ENCODE measurements at regions not wholly inside any gene's neighbourhood (a gene's known extent, or its start where the extent isn't known, plus 50 kb on each side); places are given as distances from the start of the nearest gene placed in this dataset.
A peak's percentile ranks its signal among the peaks of the same experiment; 100 is the strongest.

DNA sequence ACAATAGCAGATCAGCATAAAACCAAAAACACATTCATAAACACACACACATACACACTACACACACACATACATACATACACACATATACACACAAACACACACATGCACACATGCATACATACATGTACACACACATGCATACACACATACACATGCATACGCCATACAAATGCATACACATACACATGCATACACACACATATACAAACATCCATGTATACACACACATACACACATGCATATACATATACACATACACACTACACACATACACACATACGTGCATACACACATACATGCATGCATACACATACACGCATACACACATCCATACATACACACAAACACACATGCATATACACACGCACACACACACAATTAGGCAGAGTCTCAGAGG lies 490.1 kb downstream of the TNS1 start (continued):
- TF ChIP-seq, protein P1, sequence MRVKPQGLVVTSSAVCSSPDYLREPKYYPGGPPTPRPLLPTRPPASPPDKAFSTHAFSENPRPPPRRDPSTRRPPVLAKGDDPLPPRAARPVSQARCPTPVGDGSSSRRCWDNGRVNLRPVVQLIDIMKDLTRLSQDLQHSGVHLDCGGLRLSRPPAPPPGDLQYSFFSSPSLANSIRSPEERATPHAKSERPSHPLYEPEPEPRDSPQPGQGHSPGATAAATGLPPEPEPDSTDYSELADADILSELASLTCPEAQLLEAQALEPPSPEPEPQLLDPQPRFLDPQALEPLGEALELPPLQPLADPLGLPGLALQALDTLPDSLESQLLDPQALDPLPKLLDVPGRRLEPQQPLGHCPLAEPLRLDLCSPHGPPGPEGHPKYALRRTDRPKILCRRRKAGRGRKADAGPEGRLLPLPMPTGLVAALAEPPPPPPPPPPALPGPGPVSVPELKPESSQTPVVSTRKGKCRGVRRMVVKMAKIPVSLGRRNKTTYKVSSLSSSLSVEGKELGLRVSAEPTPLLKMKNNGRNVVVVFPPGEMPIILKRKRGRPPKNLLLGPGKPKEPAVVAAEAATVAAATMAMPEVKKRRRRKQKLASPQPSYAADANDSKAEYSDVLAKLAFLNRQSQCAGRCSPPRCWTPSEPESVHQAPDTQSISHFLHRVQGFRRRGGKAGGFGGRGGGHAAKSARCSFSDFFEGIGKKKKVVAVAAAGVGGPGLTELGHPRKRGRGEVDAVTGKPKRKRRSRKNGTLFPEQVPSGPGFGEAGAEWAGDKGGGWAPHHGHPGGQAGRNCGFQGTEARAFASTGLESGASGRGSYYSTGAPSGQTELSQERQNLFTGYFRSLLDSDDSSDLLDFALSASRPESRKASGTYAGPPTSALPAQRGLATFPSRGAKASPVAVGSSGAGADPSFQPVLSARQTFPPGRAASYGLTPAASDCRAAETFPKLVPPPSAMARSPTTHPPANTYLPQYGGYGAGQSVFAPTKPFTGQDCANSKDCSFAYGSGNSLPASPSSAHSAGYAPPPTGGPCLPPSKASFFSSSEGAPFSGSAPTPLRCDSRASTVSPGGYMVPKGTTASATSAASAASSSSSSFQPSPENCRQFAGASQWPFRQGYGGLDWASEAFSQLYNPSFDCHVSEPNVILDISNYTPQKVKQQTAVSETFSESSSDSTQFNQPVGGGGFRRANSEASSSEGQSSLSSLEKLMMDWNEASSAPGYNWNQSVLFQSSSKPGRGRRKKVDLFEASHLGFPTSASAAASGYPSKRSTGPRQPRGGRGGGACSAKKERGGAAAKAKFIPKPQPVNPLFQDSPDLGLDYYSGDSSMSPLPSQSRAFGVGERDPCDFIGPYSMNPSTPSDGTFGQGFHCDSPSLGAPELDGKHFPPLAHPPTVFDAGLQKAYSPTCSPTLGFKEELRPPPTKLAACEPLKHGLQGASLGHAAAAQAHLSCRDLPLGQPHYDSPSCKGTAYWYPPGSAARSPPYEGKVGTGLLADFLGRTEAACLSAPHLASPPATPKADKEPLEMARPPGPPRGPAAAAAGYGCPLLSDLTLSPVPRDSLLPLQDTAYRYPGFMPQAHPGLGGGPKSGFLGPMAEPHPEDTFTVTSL (CRISPR knock-in tag; IDR thresholded peaks at IDR 0.05; ENCODE audit: borderline replicate concordance): no peak
- no peak for TF ChIP-seq ZFYVE20 (CRISPR knock-in tag; IDR thresholded peaks at IDR 0.05; ENCODE audit: borderline replicate concordance, low read depth)
- TF ChIP-seq, protein P2, sequence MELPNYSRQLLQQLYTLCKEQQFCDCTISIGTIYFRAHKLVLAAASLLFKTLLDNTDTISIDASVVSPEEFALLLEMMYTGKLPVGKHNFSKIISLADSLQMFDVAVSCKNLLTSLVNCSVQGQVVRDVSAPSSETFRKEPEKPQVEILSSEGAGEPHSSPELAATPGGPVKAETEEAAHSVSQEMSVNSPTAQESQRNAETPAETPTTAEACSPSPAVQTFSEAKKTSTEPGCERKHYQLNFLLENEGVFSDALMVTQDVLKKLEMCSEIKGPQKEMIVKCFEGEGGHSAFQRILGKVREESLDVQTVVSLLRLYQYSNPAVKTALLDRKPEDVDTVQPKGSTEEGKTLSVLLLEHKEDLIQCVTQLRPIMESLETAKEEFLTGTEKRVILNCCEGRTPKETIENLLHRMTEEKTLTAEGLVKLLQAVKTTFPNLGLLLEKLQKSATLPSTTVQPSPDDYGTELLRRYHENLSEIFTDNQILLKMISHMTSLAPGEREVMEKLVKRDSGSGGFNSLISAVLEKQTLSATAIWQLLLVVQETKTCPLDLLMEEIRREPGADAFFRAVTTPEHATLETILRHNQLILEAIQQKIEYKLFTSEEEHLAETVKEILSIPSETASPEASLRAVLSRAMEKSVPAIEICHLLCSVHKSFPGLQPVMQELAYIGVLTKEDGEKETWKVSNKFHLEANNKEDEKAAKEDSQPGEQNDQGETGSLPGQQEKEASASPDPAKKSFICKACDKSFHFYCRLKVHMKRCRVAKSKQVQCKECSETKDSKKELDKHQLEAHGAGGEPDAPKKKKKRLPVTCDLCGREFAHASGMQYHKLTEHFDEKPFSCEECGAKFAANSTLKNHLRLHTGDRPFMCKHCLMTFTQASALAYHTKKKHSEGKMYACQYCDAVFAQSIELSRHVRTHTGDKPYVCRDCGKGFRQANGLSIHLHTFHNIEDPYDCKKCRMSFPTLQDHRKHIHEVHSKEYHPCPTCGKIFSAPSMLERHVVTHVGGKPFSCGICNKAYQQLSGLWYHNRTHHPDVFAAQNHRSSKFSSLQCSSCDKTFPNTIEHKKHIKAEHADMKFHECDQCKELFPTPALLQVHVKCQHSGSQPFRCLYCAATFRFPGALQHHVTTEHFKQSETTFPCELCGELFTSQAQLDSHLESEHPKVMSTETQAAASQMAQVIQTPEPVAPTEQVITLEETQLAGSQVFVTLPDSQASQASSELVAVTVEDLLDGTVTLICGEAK (IDR thresholded peaks at IDR 0.05): peak; percentile 14; the same call in 1 of the 2 replicates
- TF ChIP-seq, protein P2 (CRISPR knock-in tag; IDR thresholded peaks at IDR 0.05): no peak
- TF ChIP-seq ZNF337 (CRISPR knock-in tag; IDR thresholded peaks at IDR 0.05; ENCODE audit: borderline replicate concordance, low read depth): no peak
- 0 out of 2 replicates have a peak, but pooled peaks have one; percentile 59 for TF ChIP-seq LCORL (IDR thresholded peaks at IDR 0.05)
- no peak for TF ChIP-seq LCORL (CRISPR knock-in tag; IDR thresholded peaks at IDR 0.05)
- TF ChIP-seq, protein P3, sequence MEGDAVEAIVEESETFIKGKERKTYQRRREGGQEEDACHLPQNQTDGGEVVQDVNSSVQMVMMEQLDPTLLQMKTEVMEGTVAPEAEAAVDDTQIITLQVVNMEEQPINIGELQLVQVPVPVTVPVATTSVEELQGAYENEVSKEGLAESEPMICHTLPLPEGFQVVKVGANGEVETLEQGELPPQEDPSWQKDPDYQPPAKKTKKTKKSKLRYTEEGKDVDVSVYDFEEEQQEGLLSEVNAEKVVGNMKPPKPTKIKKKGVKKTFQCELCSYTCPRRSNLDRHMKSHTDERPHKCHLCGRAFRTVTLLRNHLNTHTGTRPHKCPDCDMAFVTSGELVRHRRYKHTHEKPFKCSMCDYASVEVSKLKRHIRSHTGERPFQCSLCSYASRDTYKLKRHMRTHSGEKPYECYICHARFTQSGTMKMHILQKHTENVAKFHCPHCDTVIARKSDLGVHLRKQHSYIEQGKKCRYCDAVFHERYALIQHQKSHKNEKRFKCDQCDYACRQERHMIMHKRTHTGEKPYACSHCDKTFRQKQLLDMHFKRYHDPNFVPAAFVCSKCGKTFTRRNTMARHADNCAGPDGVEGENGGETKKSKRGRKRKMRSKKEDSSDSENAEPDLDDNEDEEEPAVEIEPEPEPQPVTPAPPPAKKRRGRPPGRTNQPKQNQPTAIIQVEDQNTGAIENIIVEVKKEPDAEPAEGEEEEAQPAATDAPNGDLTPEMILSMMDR (CRISPR knock-in tag; IDR thresholded peaks at IDR 0.05): no peak
- peak; percentile 36; the same call in 1 of the 2 replicates for TF ChIP-seq CREB1 (IDR thresholded peaks at IDR 0.05)
- no peak for TF ChIP-seq CREB1 (CRISPR knock-in tag; IDR thresholded peaks at IDR 0.05)
- no peak for TF ChIP-seq ZNF501 (CRISPR knock-in tag; IDR thresholded peaks at IDR 0.05)
- TF ChIP-seq ZNF282 (IDR thresholded peaks at IDR 0.05; ENCODE audit: partially characterized antibody): peak; percentile 99
- peak; percentile 53 for TF ChIP-seq FOXA1 (IDR thresholded peaks at IDR 0.05)
- no peak for TF ChIP-seq FOXA1 (CRISPR knock-in tag; IDR thresholded peaks at IDR 0.05)
- no peak for TF ChIP-seq SRSF1 (optimal IDR thresholded peaks at IDR 0.05; ENCODE audit: low read depth, low read length)
- TF ChIP-seq ZNF672 (CRISPR knock-in tag; IDR thresholded peaks at IDR 0.05): no peak
